Left renal pelvis (tissue), 4 donors: ENCODE measurements at regions not wholly inside any gene's neighbourhood (a gene's known extent, or its start where the extent isn't known, plus 50 kb on each side); places are given as distances from the start of the nearest gene placed in this dataset.

Experiments used
- DNase-seq, 4 donors: peaks; one replicate each; pipeline ENCODE4 v3.0.0-alpha.2; 2013; ENCODE audit warnings: low read depth in 4 of 4, low spot score in 3 of 4

DNA sequence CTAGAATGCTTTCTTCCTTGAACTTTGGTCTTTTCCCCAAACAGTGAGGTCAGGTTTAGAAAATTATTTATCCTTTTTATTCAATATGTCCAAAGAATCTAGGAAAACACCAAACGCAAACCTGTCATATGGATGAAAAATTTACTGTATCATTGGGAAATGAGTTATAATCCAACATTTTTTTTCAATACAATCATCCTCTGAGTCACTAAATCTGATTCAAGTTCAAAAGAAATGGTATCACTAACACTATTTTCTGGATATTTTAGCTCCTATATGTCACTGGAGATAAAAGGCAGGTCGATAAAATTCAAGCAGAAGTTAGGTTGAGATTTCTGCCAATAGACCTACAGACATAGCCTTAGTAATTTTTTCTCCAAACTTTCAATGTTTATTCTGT lies 591.6 kb upstream of the AGTR1 start:
- DNase-seq: no peak

DNA sequence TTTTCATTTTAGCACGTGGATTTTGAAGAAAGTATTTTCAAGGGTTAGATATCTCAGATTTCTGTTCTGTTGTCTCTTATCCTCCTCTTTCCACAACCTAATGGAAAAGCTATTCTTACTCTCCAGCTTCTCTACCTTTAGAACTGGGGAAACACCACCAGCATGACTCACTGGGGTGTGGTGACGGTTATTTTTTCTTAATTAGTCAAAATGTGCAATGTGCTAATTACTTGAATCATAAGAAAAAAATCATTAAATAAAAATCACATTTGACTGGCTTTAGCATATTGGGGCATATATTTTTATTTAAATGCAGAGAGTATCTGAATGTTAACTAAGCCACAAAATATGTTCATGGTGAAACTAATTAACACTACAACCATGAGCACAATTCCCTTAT lies 570.7 kb upstream of the AGTR1 start:
- no peak for DNase-seq

DNA sequence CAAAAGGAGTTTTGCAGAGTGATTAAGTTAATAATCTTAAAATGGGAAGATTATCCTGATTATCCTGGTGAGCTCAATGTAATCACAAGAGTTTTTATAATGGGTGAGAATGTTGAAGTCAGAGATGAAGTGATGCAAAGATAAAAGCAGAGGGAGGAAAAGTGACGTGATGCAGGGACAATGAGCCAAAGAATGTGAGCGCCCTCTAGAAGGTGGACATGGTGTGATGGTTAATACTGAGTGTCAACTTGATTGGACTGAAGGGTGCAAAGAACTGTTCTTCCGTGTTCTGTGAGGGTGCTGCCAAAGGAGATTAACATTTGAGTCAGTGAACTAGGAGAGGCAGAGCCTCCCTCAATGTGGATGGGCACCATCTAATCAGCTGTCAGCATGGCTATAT lies 569.6 kb upstream of the AGTR1 start:
- no peak for DNase-seq

DNA sequence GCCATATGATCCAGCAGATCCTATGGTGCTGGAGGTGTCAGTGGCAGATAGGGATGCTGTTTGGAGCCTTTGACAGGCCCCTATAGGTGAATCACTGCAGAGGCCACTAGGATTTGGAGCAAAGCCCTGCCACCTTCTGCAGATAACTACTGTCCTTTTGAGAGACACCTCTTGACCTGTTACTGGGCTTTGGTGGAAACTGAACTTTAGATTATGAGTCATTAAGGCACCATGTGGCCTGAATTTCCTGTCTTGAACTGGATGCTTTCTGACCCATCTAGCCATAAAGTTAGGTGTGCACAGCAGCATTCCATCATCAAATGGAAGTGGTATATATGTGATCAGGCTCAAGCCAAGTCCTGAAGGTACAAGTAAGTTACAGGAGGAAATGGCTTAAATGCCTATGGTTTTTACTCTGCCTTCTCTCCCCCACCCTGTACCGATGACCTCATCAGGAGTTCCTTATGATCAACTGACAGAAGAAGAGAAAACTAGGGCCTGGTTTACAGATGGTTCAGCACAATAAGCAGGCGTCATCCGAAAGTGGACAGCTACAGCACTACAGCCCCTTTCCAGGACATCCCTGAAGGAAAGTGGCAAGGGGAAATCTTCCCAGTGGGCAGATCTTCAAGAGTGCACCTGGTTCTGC lies 565.6 kb upstream of the AGTR1 start:
- DNase-seq: no peak

DNA sequence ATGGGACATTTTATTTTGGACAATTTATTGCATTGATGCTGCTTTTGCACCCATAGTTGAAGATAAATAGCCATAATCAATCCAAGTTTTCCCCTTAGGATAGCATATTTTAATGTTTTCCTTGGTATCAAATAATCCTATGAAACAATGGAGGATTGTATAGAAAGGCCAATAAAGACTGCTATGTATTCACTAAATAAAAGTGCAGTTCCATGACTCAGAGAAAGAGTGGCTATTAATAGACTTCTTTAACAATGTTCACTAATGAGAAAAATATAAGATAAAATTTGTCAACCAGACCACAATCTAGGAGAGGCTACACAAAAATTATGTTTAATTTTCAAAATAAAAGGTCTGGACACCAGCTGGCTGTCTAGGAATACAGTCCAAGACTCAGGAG lies 560.9 kb upstream of the AGTR1 start:
- DNase-seq: no peak

DNA sequence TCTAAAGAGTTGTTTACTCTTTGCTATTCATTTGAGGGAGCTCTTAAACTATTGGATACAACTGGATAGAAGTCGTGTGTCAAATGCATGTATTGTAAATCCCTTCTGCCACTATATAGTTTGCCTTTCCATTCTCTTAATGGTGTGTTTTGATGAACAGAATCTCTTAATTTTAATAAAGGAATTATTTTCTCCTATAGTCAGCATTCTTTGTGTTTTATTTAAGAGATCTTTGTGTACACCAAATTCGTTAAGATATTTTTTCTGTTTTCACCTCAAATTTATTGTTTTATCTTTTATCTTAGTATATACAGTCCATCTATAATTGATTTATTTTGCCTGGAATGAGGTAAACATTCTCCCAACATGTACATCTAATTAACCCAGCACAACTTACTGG lies 551.5 kb upstream of the AGTR1 start:
- DNase-seq: no peak

DNA sequence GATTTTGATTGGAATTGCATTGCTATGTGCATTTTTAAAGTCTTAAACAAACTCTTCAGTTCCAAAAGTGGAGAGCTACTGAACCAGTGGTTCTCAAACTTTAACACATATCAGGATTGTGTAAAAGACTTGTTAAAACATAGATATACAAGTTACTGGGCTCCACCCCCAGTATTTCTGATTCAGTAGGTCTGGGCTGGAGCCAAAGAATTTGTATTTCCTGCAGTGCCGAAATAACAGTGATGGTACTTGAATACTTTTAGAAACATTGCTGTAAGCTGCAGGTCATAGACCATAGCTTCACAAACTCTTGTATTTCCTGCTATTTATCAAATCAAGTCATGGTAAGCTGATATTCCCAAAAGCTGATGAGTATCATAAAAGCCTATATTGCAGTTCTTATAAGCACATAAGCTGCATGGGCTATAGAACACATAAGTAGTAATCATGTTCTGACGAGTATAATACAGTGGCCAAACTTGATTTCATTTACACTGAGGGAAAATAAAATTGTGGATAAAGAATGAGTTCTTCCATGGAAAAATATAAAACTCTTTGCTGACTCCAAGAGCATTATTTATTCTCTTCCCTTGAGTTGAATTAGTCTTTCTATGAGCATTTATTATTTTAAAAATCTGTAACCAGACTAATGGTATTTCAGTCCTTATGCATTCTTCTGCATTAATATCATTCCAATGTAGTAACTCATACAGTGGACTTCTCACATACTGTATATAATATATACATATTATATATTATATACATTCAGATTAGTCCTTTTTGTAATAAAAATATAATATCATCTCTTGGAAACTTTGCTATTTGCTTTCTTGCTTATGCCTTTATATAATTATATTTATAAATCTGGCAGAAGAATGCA lies 550.5 kb upstream of the AGTR1 start:
- peak in 2 of 4 donors; percentile 5 to 7 for DNase-seq

DNA sequence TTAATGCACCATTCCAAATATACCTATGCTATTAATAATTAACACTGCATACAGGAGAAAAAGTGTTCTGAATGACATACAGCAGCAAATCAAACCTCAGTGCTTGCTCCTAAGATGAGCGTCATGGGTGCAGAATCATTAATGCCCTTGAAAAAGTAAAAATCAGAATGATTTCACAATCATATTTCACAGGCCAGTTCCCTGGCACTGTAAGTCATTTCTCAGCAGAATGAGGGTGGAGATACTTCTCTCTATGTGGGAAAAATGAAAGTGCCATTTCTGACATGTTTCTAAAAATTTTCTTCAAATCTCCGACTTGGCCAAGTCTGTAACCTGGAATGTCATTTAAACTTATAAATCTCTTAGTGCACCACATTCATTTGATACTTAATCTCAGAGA lies 549.8 kb upstream of the AGTR1 start:
- DNase-seq: no peak

DNA sequence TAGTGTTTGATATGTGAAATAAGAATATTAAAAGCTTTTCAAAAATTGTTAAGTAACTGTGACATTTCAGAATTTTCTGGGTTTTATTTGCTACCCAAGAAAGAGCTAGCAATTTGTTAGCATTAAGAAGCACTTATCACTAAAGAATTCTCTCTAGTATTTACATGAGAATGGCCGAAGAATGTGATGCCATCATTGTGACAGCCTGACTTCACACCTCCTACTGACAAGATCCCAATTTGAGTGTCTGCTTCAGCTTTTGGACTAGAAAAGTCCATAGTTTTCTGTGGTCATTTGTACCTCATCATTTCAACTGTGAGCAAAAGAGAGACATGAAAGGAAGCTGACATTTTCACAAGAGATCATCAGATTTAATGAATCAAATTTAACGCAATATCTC lies 548.1 kb upstream of the AGTR1 start:
- DNase-seq: no peak

DNA sequence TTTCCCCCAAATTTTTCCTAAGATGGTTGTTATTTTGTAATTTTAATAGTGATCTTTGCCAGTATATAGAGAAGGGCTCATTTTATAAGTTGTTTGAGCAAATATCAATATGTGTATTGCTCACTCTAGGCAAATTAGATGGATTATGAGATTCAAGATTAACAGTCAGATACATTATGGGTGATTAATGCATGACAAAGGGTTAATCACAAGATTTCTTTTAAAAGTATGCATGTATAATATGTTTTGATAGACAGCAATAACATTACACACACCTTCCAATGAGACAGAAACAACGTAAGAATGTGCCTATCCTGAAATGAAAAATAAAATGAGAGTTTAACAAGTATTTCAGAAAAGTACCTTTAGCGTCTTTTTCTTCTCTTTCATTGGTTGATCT lies 547.6 kb upstream of the AGTR1 start:
- DNase-seq: no peak

DNA sequence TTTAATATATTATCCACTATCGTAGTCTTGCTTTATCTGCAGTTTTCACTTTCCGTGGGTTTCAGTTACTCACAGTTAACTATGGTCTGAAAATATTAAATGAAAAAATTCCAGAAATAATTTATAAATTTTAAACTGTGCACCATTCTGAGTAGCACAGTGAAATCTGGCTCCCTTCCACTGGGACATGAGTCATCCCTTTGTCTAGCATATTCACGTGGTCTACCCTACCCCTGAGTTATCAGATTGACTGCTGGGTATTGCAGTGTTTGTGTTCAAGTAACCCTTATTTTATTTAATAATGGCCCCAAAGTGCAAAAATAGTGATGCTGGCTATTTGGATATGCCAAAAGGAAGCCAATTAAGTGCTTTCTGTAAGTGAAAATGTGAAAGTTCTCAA lies 539.5 kb upstream of the AGTR1 start:
- DNase-seq: no peak

DNA sequence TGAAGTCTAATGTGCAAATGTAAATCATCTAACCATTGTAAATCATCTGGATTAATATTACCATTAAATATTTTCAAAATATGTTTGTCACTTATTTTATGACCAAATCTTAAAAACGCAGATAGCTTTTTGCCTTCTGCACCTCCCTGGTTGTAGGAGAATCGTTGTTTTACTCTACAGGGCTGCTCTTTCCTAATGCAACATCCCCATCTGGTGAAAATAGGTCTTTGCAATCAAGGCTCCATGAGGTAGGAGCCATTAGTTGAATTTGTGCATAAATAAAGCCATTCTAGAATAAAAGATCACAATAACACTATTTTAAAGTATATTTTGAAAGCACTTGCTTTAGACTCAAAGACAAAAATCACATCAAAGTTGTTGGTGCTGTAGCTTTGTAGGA lies 535.6 kb upstream of the AGTR1 start:
- no peak for DNase-seq

DNA sequence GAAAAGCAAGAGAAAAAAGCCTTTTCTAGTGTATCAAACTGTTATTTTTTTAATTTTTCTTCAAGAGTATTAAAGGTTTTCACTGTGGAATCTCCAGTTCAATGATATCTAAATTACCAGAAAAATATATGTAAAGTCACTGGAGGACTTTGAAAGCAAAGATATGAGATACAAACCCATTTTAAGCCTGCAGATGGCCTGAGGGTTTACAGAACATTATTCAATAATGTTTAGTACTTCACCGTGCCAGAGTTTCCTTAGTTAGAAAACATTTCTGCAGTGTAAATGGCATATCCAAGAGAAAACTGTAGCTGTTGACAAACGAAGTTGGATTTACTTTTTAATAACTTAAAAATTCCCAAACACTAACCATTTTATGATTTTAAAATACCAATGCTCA lies 529.4 kb upstream of the AGTR1 start:
- DNase-seq: no peak

DNA sequence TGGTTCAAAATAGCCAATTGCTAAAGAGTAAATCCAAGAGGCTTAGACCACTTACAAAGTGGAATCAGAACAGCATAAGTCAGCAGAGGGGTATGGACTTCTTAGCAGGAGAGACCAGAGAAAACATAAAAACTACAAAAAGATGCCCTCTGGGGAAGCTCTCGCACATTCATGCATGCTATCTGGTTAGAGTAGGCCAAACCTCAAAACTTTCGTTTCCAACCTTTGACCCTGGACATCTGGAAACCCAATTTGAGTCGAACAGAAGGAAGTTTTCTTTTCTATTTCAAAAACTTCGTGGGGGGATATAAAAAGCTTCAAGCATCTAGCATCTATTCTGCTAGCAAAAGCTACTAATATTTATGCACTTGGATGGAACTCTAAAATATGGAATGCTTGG lies 523.9 kb upstream of the AGTR1 start:
- no peak for DNase-seq

DNA sequence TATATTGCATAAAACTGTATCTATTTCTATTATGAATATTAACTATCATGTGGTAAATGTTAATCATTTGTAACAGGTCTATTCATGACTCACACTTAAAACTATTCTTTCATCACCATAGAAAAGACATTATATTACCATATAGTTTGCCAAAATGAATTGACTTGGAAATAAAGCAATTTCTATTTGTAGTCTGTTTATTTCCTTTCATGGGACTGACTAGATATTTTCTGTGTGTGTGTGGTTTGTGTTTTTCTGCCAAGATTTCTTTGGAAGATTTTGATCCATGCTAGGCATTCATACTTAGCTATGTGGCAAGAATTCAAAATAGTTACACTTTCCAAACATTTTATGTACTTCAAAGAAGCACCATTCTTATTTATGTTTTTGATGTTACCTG lies 522.5 kb upstream of the AGTR1 start:
- no peak for DNase-seq

DNA sequence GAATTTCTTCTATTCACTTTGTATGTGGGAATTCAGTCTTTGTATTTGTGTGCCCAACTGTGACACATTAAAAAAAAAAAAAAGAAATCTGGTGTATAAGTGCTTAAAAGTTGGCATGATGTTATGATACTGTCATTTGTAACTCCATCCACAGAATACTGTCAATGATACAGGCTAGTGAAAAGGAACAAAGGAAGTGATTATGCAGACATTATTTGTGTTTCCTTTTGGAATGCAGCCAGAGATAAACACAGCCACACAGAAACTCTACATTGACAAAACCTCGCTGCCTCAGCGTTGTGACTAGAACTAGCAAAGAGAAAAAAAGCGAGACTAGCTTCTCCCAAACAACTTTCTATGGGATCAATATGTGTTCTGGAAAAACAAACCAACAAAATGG lies 519.2 kb upstream of the AGTR1 start:
- DNase-seq: no peak

DNA sequence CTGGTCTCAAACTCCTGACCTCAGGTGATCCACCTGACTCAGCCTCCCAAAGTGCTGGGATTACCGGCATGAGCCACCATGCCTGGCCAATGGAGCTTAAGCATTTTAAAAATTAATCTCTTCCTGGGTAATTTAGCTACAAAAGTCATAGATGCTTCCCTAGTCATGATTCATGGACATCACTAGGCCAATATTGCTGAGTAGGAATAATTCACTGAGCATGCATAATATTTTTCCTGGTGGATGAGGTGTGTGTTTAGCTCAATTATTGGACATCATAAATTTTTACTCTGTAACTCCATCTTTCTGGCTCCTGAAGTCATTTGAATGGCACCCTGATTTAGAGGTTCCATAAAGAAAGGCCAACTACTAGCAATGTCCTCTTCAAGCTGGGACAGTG lies 512.9 kb upstream of the AGTR1 start:
- no peak for DNase-seq

DNA sequence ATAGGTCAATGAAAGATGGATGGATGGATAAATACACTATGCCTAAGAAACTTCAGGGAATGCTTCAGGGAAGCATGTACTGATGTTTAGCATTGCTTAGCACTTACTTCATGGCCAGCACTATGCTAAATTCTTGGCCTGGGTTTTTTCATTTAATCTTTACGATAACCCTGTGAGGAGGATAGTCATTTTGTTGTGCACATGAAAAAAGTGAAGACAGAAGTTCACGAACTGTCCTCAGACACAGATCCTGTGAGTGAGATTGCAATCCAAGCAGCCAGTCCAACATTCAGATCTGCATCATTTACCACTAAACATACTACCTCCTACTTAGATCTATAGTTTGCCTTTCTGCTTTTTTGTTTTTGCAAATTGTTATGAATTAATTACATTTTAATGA lies 510.8 kb upstream of the AGTR1 start:
- DNase-seq: no peak

DNA sequence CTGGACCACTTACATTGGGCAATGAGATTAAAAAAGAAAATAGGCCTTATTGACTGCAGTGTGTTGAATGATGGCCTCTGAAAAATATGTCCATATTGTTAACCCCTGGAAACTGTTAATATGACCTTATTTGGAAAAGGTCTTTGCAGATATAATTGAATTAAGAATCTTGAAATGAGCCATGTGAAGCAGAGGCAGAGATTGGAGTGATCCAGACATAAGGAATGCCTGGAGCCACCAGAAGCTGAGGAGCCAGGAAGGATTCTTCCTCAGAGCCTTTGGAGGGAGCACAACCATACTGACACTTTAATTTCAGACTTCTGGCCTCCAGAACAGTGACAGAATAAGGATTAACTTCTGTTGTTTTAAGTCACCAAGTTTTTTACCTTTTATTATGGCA lies 510.4 kb upstream of the AGTR1 start:
- no peak for DNase-seq

DNA sequence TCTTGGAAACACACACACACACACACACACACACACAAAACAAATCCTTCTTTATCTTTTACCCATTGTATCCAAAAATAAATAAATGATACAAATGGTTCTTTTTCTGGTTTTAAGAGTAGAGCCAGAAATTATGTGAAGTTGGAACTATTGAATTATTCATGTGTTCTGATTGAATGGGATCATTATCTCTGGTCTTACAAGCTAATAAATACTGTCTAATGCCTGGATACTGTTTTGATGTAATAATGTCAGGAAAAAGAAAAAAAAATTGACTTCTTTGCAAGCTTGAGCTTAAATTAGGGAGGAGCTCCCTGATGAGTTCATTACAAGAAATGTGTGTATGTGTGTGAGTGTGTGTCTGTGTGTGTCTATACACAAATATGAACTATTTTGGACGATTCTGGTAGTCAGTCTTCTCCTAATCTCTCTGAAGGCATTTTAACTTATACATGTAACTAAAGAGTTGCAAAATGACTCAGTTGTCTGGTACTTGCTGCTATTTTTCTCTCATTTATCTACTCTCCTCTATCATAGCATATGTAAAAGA lies 507.2 kb upstream of the AGTR1 start:
- DNase-seq: no peak

DNA sequence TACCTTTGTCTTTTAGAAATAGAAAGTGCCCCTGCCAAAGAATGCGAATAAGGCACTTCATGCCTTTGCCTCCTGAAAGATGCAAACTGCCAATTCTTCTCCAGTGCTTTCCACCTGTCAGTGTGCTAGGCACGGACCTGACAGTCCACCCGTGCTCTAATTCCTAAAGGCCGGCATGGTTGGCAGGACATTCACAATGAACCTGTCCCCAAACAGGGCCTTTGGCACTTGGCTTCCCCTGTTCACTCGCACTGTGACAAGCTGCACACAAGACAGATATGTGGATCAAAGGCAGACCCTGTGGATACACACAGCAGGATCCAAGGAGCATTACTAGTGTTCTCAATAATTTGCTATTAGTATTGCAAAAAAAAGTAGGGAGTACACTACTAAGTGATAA lies 505.7 kb upstream of the AGTR1 start:
- no peak for DNase-seq

DNA sequence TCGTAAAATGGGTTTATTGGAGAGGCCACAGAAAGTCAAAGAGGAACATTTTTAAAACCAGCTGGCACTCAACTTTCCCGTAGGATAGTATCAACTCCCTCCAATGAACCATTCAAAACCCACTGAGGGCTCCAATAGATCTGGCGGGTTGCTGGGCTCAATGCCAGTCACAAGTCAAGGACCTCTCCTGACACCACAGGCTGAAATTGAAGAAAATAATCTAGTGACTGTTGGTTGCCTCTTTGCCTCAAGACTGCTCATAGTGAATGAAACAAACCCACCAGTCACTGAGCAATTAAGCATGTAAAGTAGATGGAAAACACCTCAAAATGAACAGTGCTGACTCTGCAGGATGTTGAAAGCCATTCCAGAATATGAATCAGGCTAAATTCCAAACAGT lies 500.6 kb upstream of the AGTR1 start:
- DNase-seq: no peak
